Body of pancreas (tissue), 4 donors: ENCODE measurements at regions not wholly inside any gene's neighbourhood (a gene's known extent, or its start where the extent isn't known, plus 50 kb on each side); places are given as distances from the start of the nearest gene placed in this dataset.
"Not testable (repeated sequence)": the region's sequence is repeated elsewhere in the genome, so short reads cannot be mapped to it uniquely, and the experiment has no call there.

Experiments
- ATAC-seq: fragments of 150-250 bp; one replicate; pipeline ENCODE4 v1.9.1; 2016
- DNase-seq, 4 donors: peaks; one replicate each; pipeline ENCODE4 v3.0.0-alpha.2; 2019
- H3K27ac ChIP-seq, 4 donors: fragments of 200-600 bp; sonication (generic); 1 replicate in 3 of 4; 2 replicates in 1 of 4; pipeline versions ENCODE4 v1.5.1 to v1.6.1; 2016 to 2019; ENCODE audit warnings: mild to moderate bottlenecking in 1 of 4, mixed read lengths in 1 of 4, moderate library complexity in 1 of 4
- H3K27me3 ChIP-seq, 2 donors: fragments of 200-600 bp; sonication (generic); one replicate each; pipeline ENCODE4 v1.6.0; 2016; ENCODE audit warnings: mild to moderate bottlenecking in 1 of 2
- H3K36me3 ChIP-seq, 2 donors: fragments of 200-600 bp; sonication (generic); replicated peaks in 1 of 2; 2 replicates each; pipeline ENCODE4 v1.5.1; 2016; ENCODE audit warnings: low read depth in 2 of 2; ENCODE audit not compliant: insufficient read depth in 1 of 2
- H3K4me1 ChIP-seq: fragments of 200-600 bp; sonication (generic); one replicate; pipeline ENCODE4 v1.6.0; 2016
- H3K4me3 ChIP-seq, 2 donors: fragments of 200-600 bp; sonication (generic); 1 replicate in 1 of 2; 2 replicates in 1 of 2; pipeline ENCODE4 v1.5.1; 2016 to 2019
- H3K9me3 ChIP-seq, 3 donors: fragments of 200-600 bp; sonication (generic); 1 replicate in 2 of 3; 2 replicates in 1 of 3; pipeline ENCODE4 v1.5.1; 2016
- POLR2A ChIP-seq, 3 donors: fragments of 450-650 bp; IDR thresholded peaks; one replicate each; pipeline ENCODE4 v1.6.1; 2016; ENCODE audit warnings: antibody characterized with exemption in 3 of 3, mild to moderate bottlenecking in 2 of 3
- WGBS, 2 donors: methylation state at CpG; one replicate each; pipeline ENCODE4 v1.1.5; 2017; 5-methylcytosine and 5-hydroxymethylcytosine counted together
- intact Hi-C: fragments of 100-400 bp; cut with DNase I; formaldehyde crosslinking; loops from one replicate; pipeline ENCODE4 v1.15.1; 2023
- TF ChIP-seq, protein P1 (sequence below), 7 experiments: fragments of 450-650 bp in 4 of 7; fragments of 200-600 bp in 3 of 7; sonication (generic) in 3 of 7; IDR thresholded peaks; one replicate each; pipeline ENCODE4 v1.5.1; 2016 to 2019; ENCODE audit warnings: antibody characterized with exemption in 7 of 7

DNA sequence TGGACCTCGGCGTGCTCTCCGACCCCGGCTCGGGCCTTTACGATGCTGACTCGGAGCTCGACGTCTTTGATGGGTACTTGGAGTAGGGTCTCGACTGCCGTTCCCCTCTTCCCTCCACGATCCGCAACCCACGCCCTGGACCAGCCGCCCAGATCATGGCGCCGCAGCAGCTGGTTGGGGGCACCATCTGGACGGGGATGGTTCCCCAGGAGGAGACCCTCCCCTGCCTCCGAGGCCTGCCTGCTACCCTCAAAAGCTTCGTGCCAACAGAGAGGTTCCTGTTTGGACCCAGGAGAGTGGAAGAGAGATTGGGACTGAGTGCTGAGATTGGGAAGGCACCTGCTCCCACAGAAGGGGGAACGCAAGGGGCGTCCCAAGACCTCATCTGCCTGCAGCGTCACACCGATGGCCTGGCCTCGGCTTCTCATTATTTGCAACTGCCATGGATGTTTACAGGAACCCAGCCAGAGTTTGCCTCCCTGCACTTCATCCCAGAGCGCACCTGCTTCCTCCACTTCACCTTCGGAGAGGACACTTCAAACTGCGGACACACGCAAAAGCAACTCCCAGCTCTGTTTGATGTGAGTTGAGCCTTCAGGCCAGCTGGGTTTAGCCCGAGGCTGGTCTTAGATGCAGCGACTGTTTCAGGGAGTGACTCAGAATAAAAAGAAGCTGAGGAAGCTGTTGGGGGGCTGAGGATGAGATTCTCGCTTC, 58.9 kb downstream of the GOLGA6L7 start:
- ATAC-seq, intact Hi-C loops, H3K4me1 ChIP-seq, H3K4me3 ChIP-seq, H3K27me3 ChIP-seq, H3K36me3 ChIP-seq, H3K27ac ChIP-seq, H3K9me3 ChIP-seq: not testable (repeated sequence)
- 52 to 67% methylated on average over 6 to 17 of the region's 32 CpGs for WGBS, 2 donors
- peak in 1 of 4 donors; percentile 16 for DNase-seq

DNA sequence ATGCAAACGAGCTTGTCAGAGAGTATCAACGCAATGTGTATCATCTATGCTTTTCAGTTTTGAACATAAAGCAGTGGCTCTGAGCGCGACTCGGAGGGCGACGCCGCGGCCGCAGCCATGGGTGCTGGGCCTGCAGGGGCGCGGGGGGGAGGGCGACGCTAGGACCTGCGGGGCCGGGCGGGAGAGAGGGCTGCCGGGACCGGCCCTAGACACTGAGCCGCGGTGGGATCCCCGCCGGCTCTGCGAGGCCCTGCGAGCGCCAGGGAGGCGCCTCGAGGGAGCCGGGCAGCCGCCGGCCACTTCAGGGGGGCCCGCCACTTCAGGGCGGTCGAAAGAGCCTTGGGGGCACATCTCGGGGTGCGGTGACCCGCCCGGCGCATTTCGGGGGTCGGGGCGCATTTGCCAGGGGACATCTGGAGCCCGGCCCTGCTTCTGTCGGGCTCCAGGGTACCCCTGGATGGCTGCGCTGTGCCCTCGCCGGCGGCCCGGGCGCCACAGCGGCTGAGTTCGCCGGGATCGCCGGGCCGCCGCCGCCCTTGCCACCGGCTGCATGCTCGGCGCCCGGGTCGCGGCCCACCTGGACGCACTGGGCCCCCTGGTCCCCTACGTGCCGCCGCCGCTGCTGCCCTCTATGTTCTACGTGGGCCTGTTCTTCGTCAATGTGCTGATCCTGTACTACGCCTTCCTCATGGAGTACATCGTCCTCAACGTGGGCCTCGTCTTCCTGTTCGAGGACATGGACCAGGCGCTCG, 59.6 kb downstream of the GOLGA6L7 start:
- intact Hi-C loops, H3K4me3 ChIP-seq, H3K27ac ChIP-seq, H3K4me1 ChIP-seq, H3K27me3 ChIP-seq, H3K36me3 ChIP-seq, H3K9me3 ChIP-seq: not testable (repeated sequence)
- DNase-seq, result peak in 1 of 4 donors; percentile 8
- peak; percentile 24 for ATAC-seq
- WGBS, 2 donors, result 9 to 23% methylated on average over 7 to 32 of the region's 78 CpGs

DNA sequence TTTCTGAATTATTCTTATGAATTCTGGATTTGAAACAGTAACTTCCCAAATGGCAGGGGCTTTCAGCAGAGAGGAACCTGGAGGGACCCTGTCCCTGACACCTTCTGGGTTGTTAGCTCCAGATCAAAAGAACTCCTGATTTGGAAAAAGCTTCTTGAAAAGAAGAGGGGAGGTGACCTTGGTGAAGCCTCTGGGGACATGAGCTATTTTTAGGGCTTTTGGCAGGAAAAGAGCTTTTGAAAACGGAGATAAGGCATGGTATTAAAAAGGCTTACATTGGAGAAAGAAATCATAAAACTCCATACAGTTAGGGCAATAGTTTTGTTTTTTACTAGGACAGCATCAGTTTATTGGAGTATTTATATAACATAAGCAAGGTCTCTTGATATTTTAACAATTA, 60.3 kb downstream of the GOLGA6L7 start:
- H3K36me3 ChIP-seq, DNase-seq, H3K9me3 ChIP-seq, H3K27me3 ChIP-seq, H3K4me1 ChIP-seq, H3K27ac ChIP-seq, intact Hi-C loops, H3K4me3 ChIP-seq, ATAC-seq: not testable (repeated sequence)
- WGBS, 2 donors, result 3 to 7% methylated on average over 1 of the region's 1 CpG

DNA sequence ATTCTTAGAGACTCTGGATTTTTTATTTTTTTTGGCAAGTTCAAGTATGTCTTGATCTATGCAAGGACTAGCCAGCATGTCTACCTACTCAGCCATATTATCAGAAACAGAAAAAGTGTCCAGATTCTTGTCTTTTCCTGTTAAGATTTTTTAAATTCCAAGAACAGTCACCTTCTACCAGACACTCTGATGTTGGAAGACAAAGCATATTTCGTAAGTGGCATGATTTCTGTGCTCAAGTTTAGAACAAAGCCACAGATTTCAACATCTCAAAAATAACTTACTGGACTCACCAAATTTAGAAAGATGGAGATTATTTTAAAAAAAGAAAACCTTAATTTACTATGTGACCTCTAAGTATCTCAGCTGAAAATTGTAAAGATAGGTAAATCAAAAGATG, 61.9 kb downstream of the GOLGA6L7 start:
- no peak overlapping the region for H3K4me3 ChIP-seq
- ATAC-seq (no peak), DNase-seq (no peak)
- TF ChIP-seq, protein P1, sequence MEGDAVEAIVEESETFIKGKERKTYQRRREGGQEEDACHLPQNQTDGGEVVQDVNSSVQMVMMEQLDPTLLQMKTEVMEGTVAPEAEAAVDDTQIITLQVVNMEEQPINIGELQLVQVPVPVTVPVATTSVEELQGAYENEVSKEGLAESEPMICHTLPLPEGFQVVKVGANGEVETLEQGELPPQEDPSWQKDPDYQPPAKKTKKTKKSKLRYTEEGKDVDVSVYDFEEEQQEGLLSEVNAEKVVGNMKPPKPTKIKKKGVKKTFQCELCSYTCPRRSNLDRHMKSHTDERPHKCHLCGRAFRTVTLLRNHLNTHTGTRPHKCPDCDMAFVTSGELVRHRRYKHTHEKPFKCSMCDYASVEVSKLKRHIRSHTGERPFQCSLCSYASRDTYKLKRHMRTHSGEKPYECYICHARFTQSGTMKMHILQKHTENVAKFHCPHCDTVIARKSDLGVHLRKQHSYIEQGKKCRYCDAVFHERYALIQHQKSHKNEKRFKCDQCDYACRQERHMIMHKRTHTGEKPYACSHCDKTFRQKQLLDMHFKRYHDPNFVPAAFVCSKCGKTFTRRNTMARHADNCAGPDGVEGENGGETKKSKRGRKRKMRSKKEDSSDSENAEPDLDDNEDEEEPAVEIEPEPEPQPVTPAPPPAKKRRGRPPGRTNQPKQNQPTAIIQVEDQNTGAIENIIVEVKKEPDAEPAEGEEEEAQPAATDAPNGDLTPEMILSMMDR (IDR thresholded peaks at IDR 0.05), result no peak
- no peak for TF ChIP-seq POLR2A (IDR thresholded peaks at IDR 0.05)
- intact Hi-C loops, result no loop called here
- 62 to 75% methylated on average over 1 of the region's 1 CpG for WGBS, 2 donors
- H3K27me3 ChIP-seq, result no peaks in the 10 kb centered on the region
- H3K9me3 ChIP-seq, result no peaks in the 10 kb centered on the region
- no peaks in the 10 kb centered on the region for H3K4me1 ChIP-seq
- H3K27ac ChIP-seq, result no peak overlapping the region
- H3K36me3 ChIP-seq, result no peaks in the 10 kb centered on the region

DNA sequence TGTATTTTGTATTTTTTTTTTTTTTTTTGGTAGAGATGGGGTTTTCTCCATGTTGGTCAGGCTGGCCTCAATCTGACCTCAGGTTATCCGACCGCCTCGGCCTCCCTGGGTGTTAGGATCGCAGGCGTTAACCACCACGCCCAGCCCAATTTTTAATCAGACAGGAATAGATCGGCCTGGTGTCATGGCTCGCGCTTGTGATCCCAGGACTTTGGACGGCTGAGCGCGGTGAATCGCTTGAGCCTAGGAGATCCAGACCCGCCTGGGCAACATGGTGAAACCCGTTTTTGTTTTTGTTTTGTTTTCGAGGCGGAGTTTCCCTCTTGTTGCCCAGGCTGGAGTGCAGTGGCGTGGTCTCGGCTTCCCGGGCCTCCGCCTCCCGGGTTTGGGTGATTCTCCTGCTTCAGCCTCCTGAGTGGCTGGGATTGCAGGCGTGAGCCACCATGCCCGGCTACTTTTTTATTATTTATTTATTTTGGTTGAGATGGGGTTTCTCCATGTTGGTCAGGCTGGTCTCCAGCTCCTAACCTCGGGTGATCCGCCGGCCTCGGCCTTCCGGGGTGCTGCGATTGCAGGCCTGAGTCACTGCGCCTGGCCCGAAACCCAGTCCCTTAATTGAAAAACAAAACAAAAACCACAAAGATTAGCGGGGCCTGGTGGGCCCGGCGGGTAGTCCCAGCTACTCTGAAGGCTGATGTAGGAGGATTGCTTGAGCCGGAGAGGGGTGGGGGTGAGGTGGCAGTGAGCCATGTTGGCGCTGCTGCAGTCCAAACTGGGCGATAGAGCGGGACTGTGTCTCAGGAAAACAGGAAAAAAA, 63.9 kb downstream of the GOLGA6L7 start:
- H3K4me3 ChIP-seq, DNase-seq, H3K27me3 ChIP-seq, H3K36me3 ChIP-seq, H3K9me3 ChIP-seq, H3K27ac ChIP-seq, H3K4me1 ChIP-seq, ATAC-seq, intact Hi-C loops: not testable (repeated sequence)
- 92 to 96% methylated on average over 37 to 39 of the region's 39 CpGs for WGBS, 2 donors

DNA sequence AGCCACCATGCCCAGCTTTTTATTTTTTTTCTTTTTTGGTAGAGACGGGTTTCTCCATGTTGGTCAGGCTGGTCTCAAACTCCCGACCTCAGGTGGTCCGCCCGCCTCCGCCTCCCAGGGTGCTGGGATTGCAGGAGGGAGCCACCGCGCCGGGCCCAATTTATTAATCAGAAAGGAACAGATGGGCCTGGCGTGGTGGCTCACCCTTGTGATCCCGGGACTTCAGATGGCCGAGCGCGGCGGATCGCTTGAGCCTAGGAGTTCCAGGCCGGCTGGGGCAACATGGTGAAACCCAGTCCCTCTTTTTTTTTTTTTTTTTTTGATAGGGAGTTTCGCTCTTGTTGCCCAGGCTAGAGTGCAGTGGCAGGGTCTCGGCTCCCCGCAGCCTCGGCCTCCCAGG, 64.6 kb downstream of the GOLGA6L7 start:
- intact Hi-C loops, result no loop called here
- WGBS, 2 donors, result 95 to 100% methylated on average over 8 to 17 of the region's 20 CpGs
- Histone ChIP-seq H3K36me3 (no peaks in the 10 kb centered on the region), H3K4me1 (no peaks in the 10 kb centered on the region), H3K27me3 (no peaks in the 10 kb centered on the region), H3K9me3 (no peaks in the 10 kb centered on the region), H3K27ac (no peak overlapping the region), H3K4me3 (no peak overlapping the region)
- DNase-seq, result no peak
- TF ChIP-seq, protein P1 (IDR thresholded peaks at IDR 0.05), result no peak
- TF ChIP-seq POLR2A (IDR thresholded peaks at IDR 0.05), result no peak
- ATAC-seq, result no peak
